GM12878 (cell line): ENCODE measurements at regions not wholly inside any gene's neighbourhood (a gene's known extent, or its start where the extent isn't known, plus 50 kb on each side); places are given as distances from the start of the nearest gene placed in this dataset.

ENCODE experiments used
- CTCF ChIP-seq, 3 experiments: IDR thresholded peaks in 2 of 3; conservative IDR thresholded peaks in 1 of 3; 2 replicates each; pipeline ENCODE4 v1.5.1; 2011; ENCODE audit warnings: low read depth in 3 of 3, low read length in 3 of 3, mild to moderate bottlenecking in 3 of 3, control low read depth in 2 of 3, moderate library complexity in 2 of 3, inconsistent platforms in 1 of 3, mixed read lengths in 1 of 3; ENCODE audit not compliant: control insufficient read depth in 2 of 3, insufficient read depth in 1 of 3; ENCODE audit errors: extremely low read depth in 1 of 3
- E2F8 ChIP-seq: fragments of 450-650 bp; IDR thresholded peaks from 2 replicates; pipeline ENCODE4 v1.6.1; 2018; ENCODE audit warnings: mild to moderate bottlenecking, low read depth, moderate library complexity; ENCODE audit not compliant: partially characterized antibody
- EGR1 ChIP-seq, 2 experiments: IDR thresholded peaks; 1 replicate in 1 of 2; 2 replicates in 1 of 2; pipeline ENCODE4 v1.6.1; 2011 to 2012; ENCODE audit warnings: low read depth in 2 of 2, low read length in 2 of 2, borderline replicate concordance in 1 of 2, mild to moderate bottlenecking in 1 of 2, moderate library complexity in 1 of 2
- EZH2 ChIP-seq: IDR thresholded peaks from 2 replicates; pipeline ENCODE4 v1.6.1; 2012; ENCODE audit warnings: low read depth, mild to moderate bottlenecking, control low read depth, inconsistent platforms, low read length, borderline replicate concordance; ENCODE audit not compliant: control insufficient read depth
- MXI1 ChIP-seq: fragments of 150-350 bp; IDR thresholded peaks from 2 replicates; pipeline ENCODE4 v1.6.1; 2011; ENCODE audit warnings: low read depth, mild to moderate bottlenecking, inconsistent platforms, low read length, improper control_type of control experiment
- REST ChIP-seq: IDR thresholded peaks from 2 replicates; pipeline ENCODE4 v1.6.1; 2012; ENCODE audit warnings: mild to moderate bottlenecking, low read depth, low read length
- USF1 ChIP-seq: IDR thresholded peaks from 2 replicates; pipeline ENCODE4 v1.6.1; 2011; ENCODE audit warnings: borderline replicate concordance, low read depth, mild to moderate bottlenecking, moderate library complexity, mixed read lengths, low read length; ENCODE audit not compliant: insufficient read depth; ENCODE audit errors: extremely low read length
- WRNIP1 ChIP-seq: IDR thresholded peaks from 2 replicates; pipeline ENCODE4 v1.6.1; 2011; ENCODE audit warnings: low read depth, low read length, improper control_type of control experiment, borderline replicate concordance
- TF ChIP-seq, protein P1 (sequence below): IDR thresholded peaks from 2 replicates; pipeline ENCODE4 v1.6.1; 2012; ENCODE audit warnings: low read depth, low read length, improper control_type of control experiment

DNA sequence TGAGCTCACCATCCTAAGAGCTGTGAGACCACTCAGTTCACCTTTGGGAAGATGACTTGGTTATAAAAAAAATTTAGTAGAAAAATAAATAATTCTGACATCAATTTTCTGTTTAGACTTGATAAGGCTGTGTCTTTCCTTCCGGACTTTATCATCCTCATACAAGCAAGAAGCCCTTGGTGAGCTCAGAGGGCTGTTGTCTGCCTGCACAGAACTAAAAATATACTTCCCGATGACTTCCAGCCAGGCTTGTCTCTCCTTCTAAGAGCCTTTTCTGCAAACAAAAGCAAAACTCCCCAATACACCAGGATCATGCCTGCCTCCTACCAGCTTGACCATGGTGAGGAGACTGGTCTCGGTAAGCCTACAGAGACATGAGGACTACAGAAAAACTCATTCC lies 58.3 kb upstream of the PHOX2B start:
- TF ChIP-seq WRNIP1 (no peak), EZH2 (no peak), USF1 (no peak), MXI1 (no peak), REST (no peak), E2F8 (no peak), EGR1 (IDR thresholded peaks at IDR 0.05; ENCODE audit: borderline replicate concordance in 1 of 2, low read depth in 2 of 2, low read length in 2 of 2) (no peak), CTCF (IDR thresholded peaks at IDR 0.05 in 2 of 3, conservative IDR thresholded peaks at IDR 0.05 in 1 of 3; ENCODE audit: control insufficient read depth in 2 of 3, extremely low read depth in 1 of 3, insufficient read depth in 1 of 3, low read depth in 3 of 3, low read length in 3 of 3) (no peak)
- TF ChIP-seq, protein P1, sequence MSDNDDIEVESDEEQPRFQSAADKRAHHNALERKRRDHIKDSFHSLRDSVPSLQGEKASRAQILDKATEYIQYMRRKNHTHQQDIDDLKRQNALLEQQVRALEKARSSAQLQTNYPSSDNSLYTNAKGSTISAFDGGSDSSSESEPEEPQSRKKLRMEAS = no peak
